Neural cell (in vitro differentiated cells): ENCODE measurements at regions not wholly inside any gene's neighbourhood (a gene's known extent, or its start where the extent isn't known, plus 50 kb on each side); places are given as distances from the start of the nearest gene placed in this dataset.

Experiments
- SMC3 ChIP-seq: fragments of 450-650 bp; conservative IDR thresholded peaks from 2 replicates; pipeline ENCODE4 v1.6.1; 2014; ENCODE audit warnings: antibody characterized with exemption, mild to moderate bottlenecking, moderate library complexity; ENCODE audit not compliant: poor library complexity
- TF ChIP-seq, protein P1 (sequence below): fragments of 450-650 bp; IDR thresholded peaks from 2 replicates; pipeline ENCODE4 v1.5.1; 2014; ENCODE audit warnings: antibody characterized with exemption, mild to moderate bottlenecking, moderate library complexity; ENCODE audit not compliant: poor library complexity, severe bottlenecking

DNA sequence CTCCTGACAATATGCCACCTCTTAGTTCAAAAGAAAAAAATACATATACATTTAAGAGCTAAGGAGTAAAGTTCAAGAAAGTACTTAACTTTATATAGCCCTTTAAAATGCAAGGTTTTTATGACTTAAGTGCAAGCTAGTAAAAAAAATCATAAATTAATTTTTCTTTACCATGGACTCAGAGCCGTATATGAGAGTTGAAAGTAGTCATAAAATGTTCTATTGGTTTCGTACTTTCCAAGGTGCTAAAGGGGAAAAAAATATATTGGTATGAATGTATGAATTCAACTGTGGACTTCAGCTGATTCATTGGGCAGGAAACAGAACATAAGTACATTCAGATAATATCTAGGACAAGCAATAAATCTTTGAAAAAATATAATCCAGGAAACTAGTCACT is 869.8 kb upstream of the AGA start:
- TF ChIP-seq, protein P1, sequence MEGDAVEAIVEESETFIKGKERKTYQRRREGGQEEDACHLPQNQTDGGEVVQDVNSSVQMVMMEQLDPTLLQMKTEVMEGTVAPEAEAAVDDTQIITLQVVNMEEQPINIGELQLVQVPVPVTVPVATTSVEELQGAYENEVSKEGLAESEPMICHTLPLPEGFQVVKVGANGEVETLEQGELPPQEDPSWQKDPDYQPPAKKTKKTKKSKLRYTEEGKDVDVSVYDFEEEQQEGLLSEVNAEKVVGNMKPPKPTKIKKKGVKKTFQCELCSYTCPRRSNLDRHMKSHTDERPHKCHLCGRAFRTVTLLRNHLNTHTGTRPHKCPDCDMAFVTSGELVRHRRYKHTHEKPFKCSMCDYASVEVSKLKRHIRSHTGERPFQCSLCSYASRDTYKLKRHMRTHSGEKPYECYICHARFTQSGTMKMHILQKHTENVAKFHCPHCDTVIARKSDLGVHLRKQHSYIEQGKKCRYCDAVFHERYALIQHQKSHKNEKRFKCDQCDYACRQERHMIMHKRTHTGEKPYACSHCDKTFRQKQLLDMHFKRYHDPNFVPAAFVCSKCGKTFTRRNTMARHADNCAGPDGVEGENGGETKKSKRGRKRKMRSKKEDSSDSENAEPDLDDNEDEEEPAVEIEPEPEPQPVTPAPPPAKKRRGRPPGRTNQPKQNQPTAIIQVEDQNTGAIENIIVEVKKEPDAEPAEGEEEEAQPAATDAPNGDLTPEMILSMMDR = no peak
- no peak for TF ChIP-seq SMC3
